Bronchial epithelial cell (primary cell): ENCODE measurements at regions not wholly inside any gene's neighbourhood (a gene's known extent, or its start where the extent isn't known, plus 50 kb on each side); places are given as distances from the start of the nearest gene placed in this dataset.

ENCODE experiments used
- DNase-seq: peaks from one replicate; pipeline ENCODE4 v3.0.0-alpha.2; 2010; ENCODE audit warnings: low read depth
- FAIRE-seq: peaks from 2 replicates; lab custom pipeline; 2011; peaks lifted over from hg19 to GRCh38; lab: Jason Lieb, UNC
- H3K27me3 ChIP-seq: 2 replicates; pipeline ENCODE4 v1.5.1; 2011; ENCODE audit warnings: low read length; ENCODE audit not compliant: control insufficient read depth, insufficient read depth
- H3K36me3 ChIP-seq: 2 replicates; pipeline ENCODE4 v1.5.1; 2011; ENCODE audit warnings: low read length; ENCODE audit not compliant: control insufficient read depth, insufficient read depth
- H3K4me3 ChIP-seq: 2 replicates; pipeline ENCODE4 v1.5.1; 2011; ENCODE audit warnings: mild to moderate bottlenecking, low read depth, low read length, control low read depth
- CTCF ChIP-seq: IDR thresholded peaks from 2 replicates; pipeline ENCODE4 v1.5.1; 2011; ENCODE audit warnings: mild to moderate bottlenecking, moderate library complexity, low read length, control low read depth, inconsistent platforms; ENCODE audit not compliant: insufficient read depth, severe bottlenecking

- FAIRE-seq (no peak), DNase-seq (no peak)
- no peak for TF ChIP-seq CTCF
- Histone ChIP-seq H3K36me3 (no peaks in the 10 kb centered on the region), H3K27me3 (no peaks in the 10 kb centered on the region), H3K4me3 (no peak overlapping the region)
Observed at GRCh38 chr3:127050733-127051132, 67.8 kb downstream of the PLXNA1 start.

- Histone ChIP-seq H3K36me3 (no peaks in the 10 kb centered on the region), H3K27me3 (no peaks in the 10 kb centered on the region), H3K4me3 (no peak overlapping the region)
- FAIRE-seq (no peak), DNase-seq (no peak)
- TF ChIP-seq CTCF, result no peak
Observed at GRCh38 chr3:127052121-127052561, 69.2 kb downstream of the PLXNA1 start.

- no peak for DNase-seq
- H3K4me3 ChIP-seq, result no peak overlapping the region
- no peaks in the 10 kb centered on the region for H3K36me3 ChIP-seq
- no peak for TF ChIP-seq CTCF
- no peaks in the 10 kb centered on the region for H3K27me3 ChIP-seq
- no peak for FAIRE-seq
Observed at GRCh38 chr3:127053026-127053425, 70.1 kb downstream of the PLXNA1 start.

GRCh38 chr3:127053450-127053849 is 70.5 kb downstream of the PLXNA1 start:
- FAIRE-seq (no peak), DNase-seq (no peak)
- H3K27me3 ChIP-seq, result no peaks in the 10 kb centered on the region
- TF ChIP-seq CTCF, result no peak
- no peaks in the 10 kb centered on the region for H3K36me3 ChIP-seq
- no peak overlapping the region for H3K4me3 ChIP-seq

- Histone ChIP-seq H3K27me3 (no peaks in the 10 kb centered on the region), H3K36me3 (no peaks in the 10 kb centered on the region), H3K4me3 (no peak overlapping the region)
- FAIRE-seq (no peak), DNase-seq (no peak)
- no peak for TF ChIP-seq CTCF
Observed at GRCh38 chr3:127053979-127054378, 71.1 kb downstream of the PLXNA1 start.

GRCh38 chr3:127056281-127056680 is 73.4 kb downstream of the PLXNA1 start:
- Histone ChIP-seq H3K27me3 (no peaks in the 10 kb centered on the region), H3K4me3 (no peak overlapping the region), H3K36me3 (no peaks in the 10 kb centered on the region)
- DNase-seq (no peak), FAIRE-seq (no peak)
- no peak for TF ChIP-seq CTCF
